IMR-90 (cell line): ENCODE measurements at regions not wholly inside any gene's neighbourhood (a gene's known extent, or its start where the extent isn't known, plus 50 kb on each side); places are given as distances from the start of the nearest gene placed in this dataset.

ENCODE experiments used
- POLR2A ChIP-seq: IDR thresholded peaks from 2 replicates; pipeline ENCODE4 v1.6.1; 2012; ENCODE audit warnings: mild to moderate bottlenecking, low read depth, low read length
- RAD21 ChIP-seq: IDR thresholded peaks from 2 replicates; pipeline ENCODE4 v1.6.1; 2012; ENCODE audit warnings: low read length, improper control_type of control experiment
- TF ChIP-seq, protein P1 (sequence below): conservative IDR thresholded peaks from 2 replicates; pipeline ENCODE4 v1.5.1; 2012; ENCODE audit warnings: mild to moderate bottlenecking, low read depth, low read length, improper control_type of control experiment
- TF ChIP-seq, protein P2 (sequence below): fragments of 150-350 bp; IDR thresholded peaks from 2 replicates; pipeline ENCODE4 v1.6.1; 2016; ENCODE audit warnings: low read depth, mild to moderate bottlenecking, low read length, moderate library complexity, borderline replicate concordance

DNA sequence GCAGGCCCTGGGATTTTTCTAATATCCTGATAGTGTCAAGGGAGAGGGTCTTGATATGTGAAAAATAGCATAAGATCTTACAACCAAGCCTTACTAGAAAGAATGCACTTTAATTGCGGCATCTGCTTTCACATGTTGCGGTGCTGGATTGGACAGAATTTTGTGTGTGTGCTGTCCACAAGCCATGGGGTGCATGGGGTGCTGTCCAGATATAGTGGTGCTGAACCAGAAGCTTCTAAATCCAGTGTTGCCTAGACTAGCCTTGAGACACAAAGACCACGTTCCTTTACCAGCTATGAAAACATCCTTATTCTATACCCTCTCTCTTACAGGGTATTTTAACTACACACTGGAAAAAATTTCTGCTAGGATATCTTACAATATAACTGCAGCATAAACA lies 244.0 kb downstream of the TMEM114 start:
- TF ChIP-seq, protein P1, sequence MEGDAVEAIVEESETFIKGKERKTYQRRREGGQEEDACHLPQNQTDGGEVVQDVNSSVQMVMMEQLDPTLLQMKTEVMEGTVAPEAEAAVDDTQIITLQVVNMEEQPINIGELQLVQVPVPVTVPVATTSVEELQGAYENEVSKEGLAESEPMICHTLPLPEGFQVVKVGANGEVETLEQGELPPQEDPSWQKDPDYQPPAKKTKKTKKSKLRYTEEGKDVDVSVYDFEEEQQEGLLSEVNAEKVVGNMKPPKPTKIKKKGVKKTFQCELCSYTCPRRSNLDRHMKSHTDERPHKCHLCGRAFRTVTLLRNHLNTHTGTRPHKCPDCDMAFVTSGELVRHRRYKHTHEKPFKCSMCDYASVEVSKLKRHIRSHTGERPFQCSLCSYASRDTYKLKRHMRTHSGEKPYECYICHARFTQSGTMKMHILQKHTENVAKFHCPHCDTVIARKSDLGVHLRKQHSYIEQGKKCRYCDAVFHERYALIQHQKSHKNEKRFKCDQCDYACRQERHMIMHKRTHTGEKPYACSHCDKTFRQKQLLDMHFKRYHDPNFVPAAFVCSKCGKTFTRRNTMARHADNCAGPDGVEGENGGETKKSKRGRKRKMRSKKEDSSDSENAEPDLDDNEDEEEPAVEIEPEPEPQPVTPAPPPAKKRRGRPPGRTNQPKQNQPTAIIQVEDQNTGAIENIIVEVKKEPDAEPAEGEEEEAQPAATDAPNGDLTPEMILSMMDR: no peak
- no peak for TF ChIP-seq POLR2A
- no peak for TF ChIP-seq RAD21
- TF ChIP-seq, protein P2, sequence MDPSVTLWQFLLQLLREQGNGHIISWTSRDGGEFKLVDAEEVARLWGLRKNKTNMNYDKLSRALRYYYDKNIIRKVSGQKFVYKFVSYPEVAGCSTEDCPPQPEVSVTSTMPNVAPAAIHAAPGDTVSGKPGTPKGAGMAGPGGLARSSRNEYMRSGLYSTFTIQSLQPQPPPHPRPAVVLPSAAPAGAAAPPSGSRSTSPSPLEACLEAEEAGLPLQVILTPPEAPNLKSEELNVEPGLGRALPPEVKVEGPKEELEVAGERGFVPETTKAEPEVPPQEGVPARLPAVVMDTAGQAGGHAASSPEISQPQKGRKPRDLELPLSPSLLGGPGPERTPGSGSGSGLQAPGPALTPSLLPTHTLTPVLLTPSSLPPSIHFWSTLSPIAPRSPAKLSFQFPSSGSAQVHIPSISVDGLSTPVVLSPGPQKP: no peak
